Neural progenitor cell (in vitro differentiated cells): ENCODE measurements at regions not wholly inside any gene's neighbourhood (a gene's known extent, or its start where the extent isn't known, plus 50 kb on each side); places are given as distances from the start of the nearest gene placed in this dataset.
"Not testable (repeated sequence)": the region's sequence is repeated elsewhere in the genome, so short reads cannot be mapped to it uniquely, and the experiment has no call there.

ENCODE experiments used
- CTCF ChIP-seq: fragments of 200-600 bp; sonication (generic); IDR thresholded peaks from 2 replicates; pipeline ENCODE4 v1.5.1; 2017; ENCODE audit warnings: antibody characterized with exemption, mild to moderate bottlenecking
- EZH2 ChIP-seq: fragments of 200-600 bp; sonication (generic); IDR thresholded peaks from 2 replicates; pipeline ENCODE4 v1.6.1; 2017; ENCODE audit warnings: antibody characterized with exemption, mild to moderate bottlenecking, moderate library complexity

DNA sequence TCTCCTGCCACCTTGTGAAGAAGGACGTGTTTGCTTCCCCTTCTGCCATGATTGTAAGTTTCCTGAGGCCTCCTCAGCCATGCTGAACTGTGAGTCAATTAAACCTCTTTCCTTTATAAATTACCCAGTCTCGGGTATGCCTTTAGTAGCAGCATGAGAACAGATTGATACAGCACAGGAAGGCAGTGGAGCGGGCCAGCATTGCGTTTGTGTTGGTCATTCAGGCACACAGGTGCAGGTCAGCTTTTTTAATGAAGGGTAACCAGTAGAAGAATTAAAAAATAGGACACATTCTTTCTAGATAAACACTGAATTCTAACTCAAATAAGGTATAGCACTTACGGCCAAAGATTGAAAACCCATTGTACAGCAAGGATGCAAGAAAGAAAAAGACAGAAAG lies 432.6 kb downstream of the BRD1 start:
- TF ChIP-seq EZH2, CTCF: not testable (repeated sequence)
